ENCODE measurements at regions not wholly inside any gene's neighbourhood (a gene's known extent, or its start where the extent isn't known, plus 50 kb on each side); places are given as distances from the start of the nearest gene placed in this dataset.
"Not testable (repeated sequence)": the region's sequence is repeated elsewhere in the genome, so short reads cannot be mapped to it uniquely, and the experiment has no call there.

DNA sequence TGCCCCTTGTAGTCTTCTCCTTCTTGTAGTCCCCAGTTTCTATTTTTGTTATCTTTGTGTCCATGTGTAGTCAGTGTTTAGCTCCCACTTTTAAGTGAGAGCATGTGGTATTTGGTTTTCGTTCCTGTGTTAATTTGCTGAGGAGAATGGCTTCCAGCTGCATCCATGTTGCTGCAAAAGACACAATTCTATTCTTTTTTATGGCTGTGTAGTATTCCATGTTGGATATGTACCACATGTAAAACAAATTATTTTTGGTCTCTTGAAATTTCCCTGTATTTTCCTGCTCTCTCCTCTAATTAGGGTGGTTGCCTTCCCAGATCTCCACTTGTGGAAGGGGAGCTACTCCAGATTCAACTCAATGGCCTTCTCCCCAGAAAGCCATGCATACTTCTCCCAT lies 813.8 kb downstream of the UQCRFS1 start:
- DNase-seq (ENCODE audit: low read depth in 2 of 3, low spot score in 1 of 3): no peak

- DNase-seq (ENCODE audit: low read depth in 2 of 3, low spot score in 1 of 3): no peak
These were observed 815.2 kb downstream of the UQCRFS1 start for GRCh38 chr19:28397800-28398199.

DNA sequence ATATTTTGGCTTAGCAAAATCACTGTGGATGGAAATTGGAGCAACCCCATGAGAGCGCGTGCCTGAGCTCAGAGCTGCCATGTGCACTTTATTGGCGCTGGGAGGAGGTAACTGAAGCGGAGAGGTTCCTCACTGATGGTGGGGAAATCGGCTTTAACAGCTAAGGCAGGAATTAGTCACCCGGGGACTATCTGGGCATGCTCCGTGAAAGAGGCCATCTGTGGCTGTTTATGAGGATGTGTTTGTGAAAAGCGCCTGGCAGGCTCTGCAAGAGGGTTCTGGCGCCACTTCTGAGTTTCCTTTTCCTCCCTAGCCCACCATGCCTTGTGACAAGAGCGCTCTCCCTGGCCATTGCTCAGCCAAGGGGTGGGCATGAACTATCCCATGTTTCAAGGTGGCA lies 815.6 kb downstream of the UQCRFS1 start:
- DNase-seq (ENCODE audit: low read depth in 2 of 3, low spot score in 1 of 3): no peak

GRCh38 chr19:28396287-28396831 lies 816.6 kb downstream of the UQCRFS1 start:
- DNase-seq (ENCODE audit: low read depth in 2 of 3, low spot score in 1 of 3): no peak

DNA sequence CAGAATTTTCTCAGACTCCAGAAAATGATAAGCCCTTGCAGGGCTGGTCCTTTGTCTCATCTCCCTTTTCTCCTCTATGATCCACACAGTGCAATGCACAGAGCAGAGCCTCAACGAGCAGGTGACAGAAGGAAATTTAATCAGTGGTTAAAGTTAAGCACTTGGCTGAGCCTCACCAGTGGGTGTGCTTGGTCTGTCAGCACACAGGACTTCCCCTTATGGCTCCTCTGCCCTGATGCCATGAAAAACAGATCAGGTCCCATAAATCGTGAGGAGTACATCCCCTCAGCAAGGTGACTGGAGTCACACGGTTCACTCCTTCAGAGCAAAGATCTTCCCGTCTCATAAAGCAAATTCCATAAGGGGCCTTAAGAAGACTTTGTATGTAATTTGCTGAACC lies 818.2 kb downstream of the UQCRFS1 start:
- no peak for DNase-seq (ENCODE audit: low read depth in 2 of 3, low spot score in 1 of 3)

DNA sequence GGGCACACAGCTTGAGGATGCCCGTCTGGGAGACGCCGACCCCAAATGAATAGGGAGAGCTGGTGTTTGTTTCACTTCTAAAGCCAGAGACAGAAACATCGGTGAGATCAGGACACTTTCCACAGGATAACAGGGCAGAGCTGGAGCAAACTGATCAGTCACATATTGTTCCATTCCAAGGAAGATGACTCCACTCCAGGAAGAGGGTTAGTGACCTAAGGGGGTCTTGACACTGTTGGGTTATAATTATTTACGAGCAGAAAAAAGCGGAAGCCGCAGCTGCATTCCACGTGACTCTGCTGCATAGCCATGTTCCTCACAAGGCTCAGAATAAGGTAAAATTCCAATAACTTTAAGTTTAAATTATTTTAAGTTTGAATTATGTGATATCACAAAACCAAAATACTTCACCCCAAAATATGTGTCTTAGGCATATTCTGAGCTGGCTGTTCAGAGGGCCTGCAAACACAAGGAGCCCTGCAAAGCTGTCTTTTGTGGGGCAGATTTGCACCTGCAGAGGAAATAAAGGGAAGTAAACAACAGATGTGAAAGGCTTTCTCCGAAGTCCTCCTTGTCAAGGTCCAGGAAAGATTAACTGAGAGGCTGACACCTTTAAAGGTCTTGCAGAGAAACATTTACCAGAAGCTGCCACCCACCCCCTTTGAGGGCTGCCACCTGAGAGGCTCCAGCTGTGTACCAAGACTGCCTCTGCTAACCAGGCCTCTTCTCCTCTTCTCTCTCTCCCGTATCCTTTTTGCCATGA lies 819.2 kb downstream of the UQCRFS1 start:
- DNase-seq (ENCODE audit: low read depth in 2 of 3, low spot score in 1 of 3): no peak

- DNase-seq (ENCODE audit: low read depth in 2 of 3, low spot score in 1 of 3): no peak
These were observed 824.0 kb downstream of the UQCRFS1 start for GRCh38 chr19:28388988-28389387.

DNA sequence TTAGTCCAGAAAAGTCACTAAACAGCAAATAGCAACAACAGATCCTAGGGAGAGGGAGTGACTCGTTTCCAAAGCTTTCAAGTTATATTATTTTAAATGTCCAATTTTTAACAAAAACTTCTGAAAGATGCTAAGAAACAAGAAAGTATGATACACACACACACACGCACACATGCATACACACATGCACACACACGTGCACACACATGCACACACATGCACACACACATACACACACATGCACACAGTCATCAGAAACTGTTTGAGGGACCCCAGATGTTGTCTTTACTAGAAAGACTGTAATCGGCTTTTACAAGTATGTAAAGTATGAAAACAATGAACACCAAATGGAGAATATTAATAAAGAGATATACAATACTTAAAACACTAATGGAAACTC lies 825.4 kb downstream of the UQCRFS1 start:
- DNase-seq (ENCODE audit: low read depth in 2 of 3, low spot score in 1 of 3): no peak

DNA sequence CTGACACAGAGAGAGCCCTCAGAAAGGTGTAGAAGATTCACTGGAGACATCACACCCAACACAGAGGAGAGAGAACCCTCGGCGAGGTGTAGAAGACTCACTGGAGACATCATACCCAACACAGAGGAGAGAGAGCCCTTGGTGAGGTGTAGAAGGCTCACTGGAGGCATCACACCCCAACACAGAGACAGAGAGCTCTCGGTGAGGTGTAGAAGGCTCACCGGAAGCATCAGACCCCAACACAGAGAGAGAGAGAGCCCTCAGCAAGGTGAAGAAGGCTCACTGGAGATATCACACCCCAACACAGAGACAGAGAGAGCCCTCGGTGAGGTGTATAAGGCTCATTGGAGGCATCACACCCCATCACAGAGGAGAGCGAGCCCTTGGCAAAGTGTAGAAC lies 826.5 kb downstream of the UQCRFS1 start:
- DNase-seq (ENCODE audit: low read depth in 2 of 3, low spot score in 1 of 3): no peak

- DNase-seq (ENCODE audit: low read depth in 2 of 3, low spot score in 1 of 3): no peak
These were observed 826.9 kb downstream of the UQCRFS1 start for GRCh38 chr19:28386066-28386465.

DNA sequence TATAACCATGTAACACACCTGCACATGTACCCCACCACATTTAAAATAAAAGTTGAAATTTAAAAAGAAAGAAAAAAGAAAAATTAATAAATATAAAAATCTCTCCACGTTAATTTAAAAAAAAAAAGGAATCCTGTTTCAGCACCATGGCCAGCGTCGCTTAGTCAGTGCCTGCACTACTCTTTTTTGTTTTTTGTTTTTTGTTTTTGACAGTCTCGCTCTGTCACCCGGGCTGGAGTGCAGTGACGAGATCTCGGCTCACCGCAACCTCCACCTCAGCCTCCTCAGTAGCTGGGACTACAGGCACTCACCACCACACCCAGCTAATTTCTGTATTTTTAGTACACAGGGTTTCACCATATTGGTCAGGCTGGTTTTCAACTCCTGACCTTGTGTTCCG lies 835.9 kb downstream of the UQCRFS1 start:
- no peak for DNase-seq (ENCODE audit: low read depth in 2 of 3, low spot score in 1 of 3)

- no peak for DNase-seq (ENCODE audit: low read depth in 2 of 3, low spot score in 1 of 3)
These were observed 838.0 kb downstream of the UQCRFS1 start for GRCh38 chr19:28374971-28375370.

DNA sequence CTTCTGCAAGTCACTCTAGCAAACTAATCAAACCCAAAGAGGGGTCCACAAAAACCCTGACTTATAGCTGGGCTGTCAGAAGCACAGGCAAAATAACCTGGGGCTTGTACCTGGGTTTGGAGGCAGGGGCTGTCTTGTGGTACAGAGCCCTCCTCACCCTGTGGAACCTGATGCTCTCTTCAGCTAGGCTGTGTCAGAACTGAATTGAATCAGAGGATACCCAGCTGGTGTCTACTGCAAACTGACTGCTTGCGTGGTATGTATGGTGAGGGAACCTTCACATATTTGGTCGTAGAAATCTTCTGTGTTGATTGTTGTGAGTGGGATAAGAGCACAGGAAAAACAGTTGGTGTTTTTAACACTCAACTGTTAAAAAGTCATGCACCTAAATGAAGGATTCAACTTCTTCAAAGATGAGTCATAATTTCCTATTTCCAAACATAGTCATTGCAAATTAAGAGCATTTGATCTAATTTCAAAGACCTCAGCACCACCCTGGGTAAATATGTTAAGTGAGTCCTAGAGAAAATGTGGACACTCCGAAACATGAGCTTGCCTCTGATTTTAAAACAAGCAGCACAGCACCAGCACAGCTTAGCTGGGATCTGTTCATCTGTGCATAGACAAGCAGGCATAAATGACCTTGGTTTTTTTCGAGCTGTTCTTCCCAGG lies 840.2 kb downstream of the UQCRFS1 start:
- no peak for DNase-seq (ENCODE audit: low read depth in 2 of 3, low spot score in 1 of 3)

DNA sequence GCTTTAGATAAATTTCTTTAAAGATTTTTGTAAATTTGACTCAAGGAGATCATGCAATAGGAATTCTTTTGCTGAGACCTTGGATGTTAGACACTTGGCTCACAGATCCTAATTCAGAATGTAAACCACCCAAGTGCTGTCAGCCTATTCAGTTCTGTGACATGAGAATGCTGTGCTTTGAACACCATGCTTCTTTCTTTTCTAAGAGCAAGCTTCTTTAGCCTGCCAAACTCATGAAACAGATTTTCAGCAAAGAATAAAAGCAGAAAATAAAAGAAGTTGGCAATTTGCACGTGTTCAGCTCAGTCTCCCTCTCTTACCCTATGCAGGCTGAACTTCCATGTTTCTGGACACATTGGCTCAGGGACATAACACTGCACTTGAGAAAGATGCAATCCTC lies 845.8 kb downstream of the UQCRFS1 start:
- no peak for DNase-seq (ENCODE audit: low read depth in 2 of 3, low spot score in 1 of 3)

DNA sequence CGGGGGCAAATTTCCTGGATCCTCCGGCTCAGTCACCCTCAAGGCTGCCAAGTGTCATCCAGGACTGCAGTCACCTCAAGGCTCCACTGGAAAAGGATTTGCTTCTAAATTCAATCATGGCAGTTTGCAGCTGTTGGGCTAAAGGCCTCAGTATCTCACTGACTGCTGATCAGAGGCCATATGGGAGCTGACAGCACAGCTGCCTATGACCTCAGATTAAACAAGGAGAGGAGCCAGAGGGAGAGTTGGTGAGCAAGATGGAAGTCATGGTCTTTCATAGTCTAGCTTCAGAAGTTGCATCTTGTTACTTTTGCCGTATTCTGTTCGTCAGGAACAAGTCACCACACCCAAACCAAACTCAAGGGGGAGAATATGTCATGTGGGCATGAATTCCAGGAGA lies 849.7 kb downstream of the UQCRFS1 start:
- DNase-seq (ENCODE audit: low read depth in 2 of 3, low spot score in 1 of 3): no peak

DNA sequence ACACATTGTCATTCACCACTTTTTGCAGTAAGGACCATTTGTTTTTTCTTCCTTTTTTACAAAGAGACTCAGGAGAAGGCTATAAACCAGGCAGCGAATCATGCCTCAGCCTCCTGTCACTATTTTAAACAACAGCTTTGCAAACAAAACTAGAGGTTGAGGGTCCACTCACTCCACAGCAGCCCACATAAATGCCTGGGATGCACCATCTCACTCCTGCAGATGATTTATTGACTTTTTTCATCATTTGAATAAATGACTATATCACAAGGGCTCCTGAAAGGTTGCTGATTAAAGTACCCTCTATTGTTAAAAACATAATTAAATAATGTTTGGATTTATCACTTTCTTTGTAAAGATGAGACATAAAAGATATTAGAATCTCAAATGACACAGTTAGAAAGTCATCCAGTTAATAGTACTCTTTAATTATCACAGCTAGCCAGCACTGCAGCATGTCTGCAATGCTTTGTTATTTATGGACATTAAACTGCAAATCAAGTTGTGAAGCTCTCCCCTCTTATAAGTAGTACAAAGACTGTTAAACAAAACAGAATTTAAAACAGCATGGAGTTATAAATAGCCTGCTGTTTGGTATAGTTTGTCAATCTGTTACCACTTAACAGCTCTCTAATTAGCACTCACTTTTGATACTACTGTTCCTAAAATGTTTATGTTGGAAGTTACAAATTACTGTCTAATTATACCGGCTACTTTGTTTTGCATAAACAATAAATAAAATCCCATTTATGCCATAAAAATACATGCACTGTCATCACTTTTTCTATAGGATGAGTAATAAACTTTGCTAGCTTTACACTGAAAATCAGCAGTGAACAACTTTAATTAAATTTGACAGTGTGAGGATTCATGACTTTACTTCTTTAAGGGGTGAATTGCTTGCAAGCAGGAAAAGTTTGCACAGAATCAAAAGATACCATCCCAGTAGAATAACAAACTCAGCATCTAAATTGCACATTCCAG lies 853.2 kb downstream of the UQCRFS1 start:
- DNase-seq (ENCODE audit: low read depth in 2 of 3, low spot score in 1 of 3): no peak

GRCh38 chr19:28358633-28359032 lies 854.3 kb downstream of the UQCRFS1 start:
- DNase-seq (ENCODE audit: low read depth in 2 of 3, low spot score in 1 of 3): no peak

DNA sequence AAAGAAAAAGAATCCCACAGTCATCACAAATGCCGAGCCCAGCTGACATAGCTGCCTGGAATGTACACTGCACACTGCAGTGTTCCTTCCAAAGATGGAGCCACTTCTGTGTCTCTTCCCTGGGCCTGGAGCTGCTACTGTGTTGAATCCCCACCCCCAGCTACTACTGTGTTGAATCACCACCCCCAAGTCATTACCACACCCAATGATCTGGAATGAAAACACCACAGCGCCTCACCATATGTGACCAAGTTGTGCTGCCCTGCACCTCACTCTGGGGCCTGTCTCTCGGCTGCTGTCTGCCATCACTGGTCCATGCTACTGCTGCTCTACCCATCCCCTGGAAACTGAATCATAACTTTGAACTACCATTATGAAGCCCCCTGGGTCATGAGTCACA lies 861.2 kb downstream of the UQCRFS1 start:
- DNase-seq (ENCODE audit: low read depth in 2 of 3, low spot score in 1 of 3): no peak

DNA sequence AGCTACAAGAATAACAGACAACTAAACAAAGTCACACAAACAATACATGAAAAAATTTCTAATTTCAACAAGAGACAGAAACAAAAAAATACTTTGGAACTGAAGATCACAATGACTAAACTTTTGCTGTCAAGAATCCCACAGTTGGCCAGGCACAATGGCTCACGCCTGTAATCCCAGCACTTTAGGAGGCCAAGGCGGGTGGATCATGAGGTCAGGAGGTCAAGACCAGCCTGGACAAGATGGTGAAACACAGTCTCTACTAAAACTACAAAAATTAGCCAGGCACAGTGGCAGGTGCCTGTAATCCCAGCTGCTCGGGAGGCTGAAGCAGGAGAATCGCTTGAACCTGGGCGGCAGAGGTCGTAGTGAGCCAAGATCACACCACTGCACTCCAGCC lies 861.6 kb downstream of the UQCRFS1 start:
- not testable (repeated sequence) for DNase-seq (ENCODE audit: low read depth in 2 of 3, low spot score in 1 of 3)

DNA sequence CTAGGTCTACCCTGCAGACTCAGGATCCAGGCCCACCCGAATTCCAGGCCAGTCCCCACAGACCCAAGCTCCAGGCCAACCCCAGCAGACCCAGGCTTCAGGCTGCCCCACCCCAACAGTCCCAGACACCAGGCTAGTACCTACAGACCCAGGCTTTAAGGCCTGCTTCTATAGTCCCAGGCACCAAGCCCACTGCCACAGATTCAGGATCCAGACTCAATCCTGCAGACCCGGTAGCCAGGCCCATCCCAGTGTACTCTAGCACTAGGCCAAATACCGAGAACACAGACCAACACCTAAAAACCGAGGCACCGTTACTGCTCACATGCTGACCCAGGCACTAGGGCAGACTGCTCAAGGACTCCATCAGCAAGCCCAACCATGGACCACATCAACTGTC lies 862.3 kb downstream of the UQCRFS1 start:
- no peak for DNase-seq (ENCODE audit: low read depth in 2 of 3, low spot score in 1 of 3)

DNA sequence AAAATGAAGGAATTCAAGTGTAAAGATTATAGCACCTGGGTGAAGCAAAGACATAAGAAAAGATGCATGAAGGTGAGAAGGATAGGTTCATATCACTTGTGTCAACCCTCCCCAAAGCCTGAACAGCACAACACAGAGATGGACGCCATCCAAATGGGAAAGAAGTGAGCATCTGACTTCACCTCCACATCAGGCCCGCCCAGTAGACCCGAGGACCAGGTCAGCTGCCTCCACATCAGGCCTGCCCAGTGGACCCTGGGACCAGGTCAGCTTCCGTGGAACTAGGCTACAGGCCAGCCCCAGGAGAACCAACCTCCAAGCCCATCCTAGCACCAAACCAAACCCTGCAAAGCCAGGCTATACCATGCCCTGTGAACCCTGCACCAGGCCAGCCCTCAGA lies 862.9 kb downstream of the UQCRFS1 start:
- no peak for DNase-seq (ENCODE audit: low read depth in 2 of 3, low spot score in 1 of 3)

All from stimulated activated CD4-positive, alpha-beta T cell treated with anti-CD3 and anti-CD28 coated beads, Interleukin-12 subunit alpha, Interleukin-12 subunit beta, amount 100 ng/mL, for 48 hours (primary cell).